BE2C (cell line): ENCODE measurements at regions not wholly inside any gene's neighbourhood (a gene's known extent, or its start where the extent isn't known, plus 50 kb on each side); places are given as distances from the start of the nearest gene placed in this dataset.

ENCODE experiments used
- DNase-seq: peaks from one replicate; pipeline ENCODE4 v3.0.0-alpha.2; 2020
- H3K27me3 ChIP-seq: fragments of 250-450 bp; sonication (Bioruptor Pico); 2 replicates; pipeline ENCODE4 v1.5.1; 2020; ENCODE audit warnings: mild to moderate bottlenecking
- H3K36me3 ChIP-seq: fragments of 250-450 bp; sonication (Bioruptor Pico); 2 replicates; pipeline ENCODE4 v1.5.1; 2020; ENCODE audit warnings: mild to moderate bottlenecking
- H3K4me1 ChIP-seq: fragments of 250-450 bp; sonication (Bioruptor Pico); 2 replicates; pipeline ENCODE4 v1.5.1; 2020
- H3K4me3 ChIP-seq: 2 replicates; pipeline ENCODE4 v1.5.1; 2011; ENCODE audit warnings: low read depth, low read length
- H3K9me3 ChIP-seq: fragments of 250-450 bp; sonication (Bioruptor Pico); 2 replicates; pipeline ENCODE4 v1.5.1; 2020
- CTCF ChIP-seq: IDR thresholded peaks from 2 replicates; pipeline ENCODE4 v1.5.1; 2012; ENCODE audit warnings: mild to moderate bottlenecking, low read depth, low read length

- no peaks in the 10 kb centered on the region for H3K27me3 ChIP-seq
- DNase-seq, result no peak
- H3K9me3 ChIP-seq, result no peaks in the 10 kb centered on the region
- H3K4me1 ChIP-seq, result no peaks in the 10 kb centered on the region
- no peak for TF ChIP-seq CTCF
- H3K4me3 ChIP-seq, result no peak overlapping the region
- no peaks in the 10 kb centered on the region for H3K36me3 ChIP-seq
These were observed 347.7 kb downstream of the HS3ST1 start for GRCh38 chr4:11081006-11081405.

DNA sequence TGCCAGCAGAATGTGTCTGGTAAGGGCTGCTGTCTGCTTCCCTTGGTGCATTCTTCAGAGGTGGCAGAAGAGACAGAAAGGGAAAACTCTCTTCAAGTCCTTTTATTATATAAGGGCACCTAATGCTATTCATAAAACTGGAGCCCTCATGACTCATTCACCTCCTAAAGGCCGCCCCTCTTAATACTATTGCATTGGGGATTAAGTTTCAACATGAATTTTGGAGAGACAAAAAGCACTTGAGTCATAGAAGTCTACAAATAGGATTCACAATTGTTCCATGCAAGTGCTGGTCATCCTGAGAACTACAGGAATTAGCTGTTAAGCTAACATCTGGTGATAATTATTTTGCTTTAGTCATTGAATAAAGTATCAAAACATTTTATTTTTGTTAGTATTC is 349.5 kb downstream of the HS3ST1 start:
- Histone ChIP-seq H3K36me3 (no peaks in the 10 kb centered on the region), H3K4me1 (no peaks in the 10 kb centered on the region), H3K27me3 (no peaks in the 10 kb centered on the region), H3K9me3 (no peaks in the 10 kb centered on the region), H3K4me3 (no peak overlapping the region)
- TF ChIP-seq CTCF, result no peak
- DNase-seq, result no peak

GRCh38 chr4:11074581-11075241 is 354.0 kb downstream of the HS3ST1 start:
- no peak overlapping the region for H3K4me3 ChIP-seq
- no peak for TF ChIP-seq CTCF
- DNase-seq, result no peak
- H3K9me3 ChIP-seq, result no peaks in the 10 kb centered on the region
- no peaks in the 10 kb centered on the region for H3K27me3 ChIP-seq
- no peaks in the 10 kb centered on the region for H3K4me1 ChIP-seq
- H3K36me3 ChIP-seq, result no peaks in the 10 kb centered on the region

DNA sequence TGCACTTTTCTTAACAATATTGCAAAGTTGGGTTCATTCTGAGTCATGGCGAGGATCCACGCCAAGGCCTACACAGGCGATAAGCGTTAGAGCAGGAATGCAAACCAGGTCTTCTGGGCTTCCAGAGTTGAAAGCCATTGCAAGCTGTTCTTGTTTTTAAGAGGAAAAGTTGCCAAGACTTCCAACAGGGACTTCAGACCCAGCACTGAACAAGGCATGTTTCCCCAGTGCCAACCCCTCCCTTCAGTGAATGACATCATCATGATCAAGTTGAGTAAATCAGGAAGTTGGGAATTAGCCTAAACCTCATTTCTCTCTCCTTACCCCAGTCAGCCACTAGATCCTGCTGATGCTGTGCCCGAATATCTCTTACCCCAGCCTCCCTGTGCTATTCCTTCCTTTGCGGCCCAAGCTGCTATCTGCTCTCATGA is 355.1 kb downstream of the HS3ST1 start:
- Histone ChIP-seq H3K4me1 (no peaks in the 10 kb centered on the region), H3K36me3 (no peaks in the 10 kb centered on the region), H3K27me3 (no peaks in the 10 kb centered on the region), H3K9me3 (no peaks in the 10 kb centered on the region), H3K4me3 (no peak overlapping the region)
- TF ChIP-seq CTCF, result no peak
- DNase-seq, result no peak

DNA sequence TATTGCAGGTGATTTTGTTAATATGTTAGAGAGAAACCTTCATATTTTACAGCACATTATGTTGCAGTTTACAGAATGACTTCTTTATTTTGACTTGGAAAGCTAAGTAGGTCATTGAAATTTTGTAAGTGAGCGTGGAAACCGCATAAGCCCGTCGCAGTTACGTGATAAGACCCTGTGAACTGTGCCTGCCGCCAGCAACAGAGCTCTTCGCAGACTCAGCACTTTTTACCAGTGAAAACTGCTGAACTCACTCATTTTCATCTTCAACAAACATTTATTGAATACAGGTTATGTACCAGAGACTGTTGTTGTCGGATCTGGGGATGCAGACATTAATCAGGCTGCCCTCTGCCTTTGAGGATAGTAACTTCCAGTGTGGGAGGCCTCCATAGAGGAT is 355.7 kb downstream of the HS3ST1 start:
- Histone ChIP-seq H3K9me3 (no peaks in the 10 kb centered on the region), H3K4me1 (no peaks in the 10 kb centered on the region), H3K27me3 (no peaks in the 10 kb centered on the region), H3K36me3 (no peaks in the 10 kb centered on the region), H3K4me3 (no peak overlapping the region)
- no peak for TF ChIP-seq CTCF
- DNase-seq, result no peak

GRCh38 chr4:11072463-11072862 is 356.2 kb downstream of the HS3ST1 start:
- H3K9me3 ChIP-seq, result no peaks in the 10 kb centered on the region
- DNase-seq, result no peak
- no peak overlapping the region for H3K4me3 ChIP-seq
- no peaks in the 10 kb centered on the region for H3K36me3 ChIP-seq
- TF ChIP-seq CTCF, result no peak
- no peaks in the 10 kb centered on the region for H3K4me1 ChIP-seq
- H3K27me3 ChIP-seq, result no peaks in the 10 kb centered on the region
